ENCODE measurements at regions not wholly inside any gene's neighbourhood (a gene's known extent, or its start where the extent isn't known, plus 50 kb on each side); places are given as distances from the start of the nearest gene placed in this dataset.

- H3K36me3 ChIP-seq (ENCODE audit: control insufficient read depth, insufficient read depth, low read length), result no peaks in the 10 kb centered on the region
- H3K9ac ChIP-seq (ENCODE audit: insufficient read depth, low read length), result no peak overlapping the region
- no peaks in the 10 kb centered on the region for H4K20me1 ChIP-seq (ENCODE audit: control insufficient read depth, extremely low read depth, insufficient read depth, low read length)
- no peak for DNase-seq (ENCODE audit: low read depth in 2 of 2)
- H3K4me1 ChIP-seq (ENCODE audit: control insufficient read depth, extremely low read depth, insufficient read depth, low read length), result peaks cover 10% of the 10 kb centered on the region
- H2AFZ ChIP-seq (ENCODE audit: low read length), result no peak overlapping the region
- H3K79me2 ChIP-seq (ENCODE audit: control insufficient read depth, insufficient read depth, low read length), result no peaks in the 10 kb centered on the region
- no peak for TF ChIP-seq CTCF (conservative IDR thresholded peaks at IDR 0.05 in 1 of 2, IDR thresholded peaks at IDR 0.05 in 1 of 2; ENCODE audit: low read depth in 1 of 2, low read length in 2 of 2)
- no peak for TF ChIP-seq EZH2 (IDR thresholded peaks at IDR 0.05; ENCODE audit: low read length, missing control alignments)
- H3K4me2 ChIP-seq (ENCODE audit: extremely low read depth, insufficient read depth, low read length), result no peak overlapping the region
- H3K9me3 ChIP-seq (ENCODE audit: control insufficient read depth, insufficient read depth, low read depth, low read length), result no peaks in the 10 kb centered on the region
- H3K27me3 ChIP-seq (ENCODE audit: control insufficient read depth, insufficient read depth, low read length), result peaks cover 3% of the 10 kb centered on the region
- no peak overlapping the region for H3K4me3 ChIP-seq (replicated peaks in 1 of 4; ENCODE audit: control extremely low read depth in 1 of 4, insufficient read depth in 1 of 4, low read depth in 3 of 4, low read length in 4 of 4)
- H3K27ac ChIP-seq (ENCODE audit: insufficient read depth, low read length), result no peak overlapping the region
Observed at GRCh38 chr20:4299216-4299615, 50.1 kb upstream of the ADRA1D start.

Measured in fibroblast of lung (primary cell).